IPS-15b (cell line): ENCODE measurements at regions not wholly inside any gene's neighbourhood (a gene's known extent, or its start where the extent isn't known, plus 50 kb on each side); places are given as distances from the start of the nearest gene placed in this dataset.

Experiments
- H3K27me3 ChIP-seq: one replicate; pipeline ENCODE4 v1.6.1; 2013; ENCODE audit warnings: low read length; ENCODE audit not compliant: control insufficient read depth, insufficient read depth
- H3K36me3 ChIP-seq: one replicate; pipeline ENCODE4 v1.6.1; 2013; ENCODE audit warnings: low read length; ENCODE audit not compliant: control insufficient read depth, insufficient read depth
- H3K4me1 ChIP-seq: one replicate; pipeline ENCODE4 v1.6.1; 2013; ENCODE audit warnings: mild to moderate bottlenecking, low read length; ENCODE audit not compliant: control insufficient read depth, insufficient read depth
- H3K4me3 ChIP-seq: one replicate; pipeline ENCODE4 v1.5.1; 2013; ENCODE audit warnings: low read depth, low read length
- H3K9ac ChIP-seq: one replicate; pipeline ENCODE4 v1.6.1; 2013; ENCODE audit warnings: low read depth, mild to moderate bottlenecking, low read length
- H3K9me3 ChIP-seq: one replicate; pipeline ENCODE4 v1.6.1; 2013; ENCODE audit warnings: mild to moderate bottlenecking, low read length; ENCODE audit not compliant: control insufficient read depth, insufficient read depth

DNA sequence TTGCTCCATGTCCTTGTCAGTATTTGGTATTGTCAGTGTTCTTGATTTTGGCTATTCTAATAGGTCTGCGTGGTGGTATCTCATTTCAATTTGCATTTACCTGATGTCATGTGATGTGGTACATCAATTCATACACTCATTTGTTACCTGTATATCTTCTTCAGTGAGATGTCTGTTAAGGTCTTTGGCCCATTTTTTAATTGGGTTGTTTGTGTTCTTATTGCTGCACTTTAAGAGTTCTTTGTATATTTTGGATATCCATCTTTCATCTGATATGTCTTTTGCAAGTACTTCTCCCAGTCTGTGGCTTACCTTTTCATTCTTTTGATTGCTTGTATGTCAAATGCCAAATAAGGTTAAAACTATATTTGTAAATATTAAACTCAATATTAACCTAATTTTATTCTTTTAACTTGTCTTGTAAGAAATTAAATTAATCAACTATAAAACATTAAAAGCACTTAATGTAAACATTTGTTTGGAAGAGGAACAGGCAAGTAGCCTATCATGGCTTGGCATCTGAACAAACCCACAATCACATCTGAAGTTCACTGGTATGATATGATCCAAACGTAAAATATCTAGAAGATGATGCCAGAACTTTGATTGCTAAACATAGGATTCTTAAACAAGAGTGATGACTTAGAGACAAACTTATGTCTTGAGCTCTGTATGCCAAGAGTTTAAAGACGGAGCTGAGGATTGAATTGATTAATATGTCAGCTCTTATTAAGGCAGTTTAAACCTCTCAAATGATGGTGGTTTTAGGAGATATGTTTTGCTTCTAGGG, 587.3 kb downstream of the ANXA1 start:
- no peaks in the 10 kb centered on the region for H3K4me1 ChIP-seq
- no peak overlapping the region for H3K9ac ChIP-seq
- no peaks in the 10 kb centered on the region for H3K27me3 ChIP-seq

GRCh38 chr9:73741316-73741715, 589.7 kb downstream of the ANXA1 start:
- no peaks in the 10 kb centered on the region for H3K4me1 ChIP-seq
- H3K9ac ChIP-seq: no peak overlapping the region
- H3K4me3 ChIP-seq: no peak overlapping the region
- H3K36me3 ChIP-seq: no peaks in the 10 kb centered on the region
- no peaks in the 10 kb centered on the region for H3K27me3 ChIP-seq
- no peaks in the 10 kb centered on the region for H3K9me3 ChIP-seq

More for the DNA sequence above, 587.3 kb downstream of the ANXA1 start:
- no peak overlapping the region for H3K4me3 ChIP-seq
- no peaks in the 10 kb centered on the region for H3K9me3 ChIP-seq
- no peaks in the 10 kb centered on the region for H3K36me3 ChIP-seq

- Histone ChIP-seq H3K9ac (no peak overlapping the region), H3K4me3 (no peak overlapping the region), H3K27me3 (no peaks in the 10 kb centered on the region), H3K9me3 (no peaks in the 10 kb centered on the region), H3K4me1 (no peaks in the 10 kb centered on the region), H3K36me3 (no peaks in the 10 kb centered on the region)
Measured at GRCh38 chr9:73742412-73742811, 590.7 kb downstream of the ANXA1 start.

GRCh38 chr9:73743826-73744225, 592.2 kb downstream of the ANXA1 start:
- H3K9ac ChIP-seq: no peak overlapping the region
- H3K27me3 ChIP-seq: no peaks in the 10 kb centered on the region
- H3K4me3 ChIP-seq: no peak overlapping the region
- no peaks in the 10 kb centered on the region for H3K9me3 ChIP-seq
- no peaks in the 10 kb centered on the region for H3K36me3 ChIP-seq
- no peaks in the 10 kb centered on the region for H3K4me1 ChIP-seq

DNA sequence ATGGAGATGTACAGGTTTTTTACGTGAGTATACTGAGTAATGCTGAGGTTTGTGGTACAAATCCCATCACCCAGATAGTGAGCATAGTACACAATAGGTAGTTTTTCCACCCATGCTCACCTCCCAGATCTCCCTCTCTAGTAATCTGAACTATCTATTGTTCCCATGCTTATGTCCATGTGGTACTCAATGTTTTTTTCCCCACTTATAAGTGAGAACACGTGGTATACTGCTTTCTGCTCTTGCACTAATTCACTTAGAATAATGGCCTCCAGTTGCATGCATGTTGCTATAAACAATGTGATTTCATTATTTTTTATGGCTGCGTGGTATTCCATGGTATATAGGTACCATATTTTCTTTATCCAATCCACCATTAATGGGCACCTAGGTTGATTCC, 593.9 kb downstream of the ANXA1 start:
- Histone ChIP-seq H3K4me1 (no peaks in the 10 kb centered on the region), H3K9ac (no peak overlapping the region), H3K9me3 (no peaks in the 10 kb centered on the region), H3K27me3 (no peaks in the 10 kb centered on the region), H3K4me3 (no peak overlapping the region), H3K36me3 (no peaks in the 10 kb centered on the region)

- no peaks in the 10 kb centered on the region for H3K9me3 ChIP-seq
- no peak overlapping the region for H3K4me3 ChIP-seq
- H3K27me3 ChIP-seq: no peaks in the 10 kb centered on the region
- H3K9ac ChIP-seq: no peak overlapping the region
- H3K36me3 ChIP-seq: no peaks in the 10 kb centered on the region
- no peaks in the 10 kb centered on the region for H3K4me1 ChIP-seq
Measured at GRCh38 chr9:73753171-73753570, 601.5 kb downstream of the ANXA1 start.

- H3K9ac ChIP-seq: no peak overlapping the region
- no peaks in the 10 kb centered on the region for H3K27me3 ChIP-seq
- no peaks in the 10 kb centered on the region for H3K9me3 ChIP-seq
- H3K36me3 ChIP-seq: no peaks in the 10 kb centered on the region
- no peak overlapping the region for H3K4me3 ChIP-seq
- H3K4me1 ChIP-seq: no peaks in the 10 kb centered on the region
Measured at GRCh38 chr9:73761905-73762304, 610.2 kb downstream of the ANXA1 start.

DNA sequence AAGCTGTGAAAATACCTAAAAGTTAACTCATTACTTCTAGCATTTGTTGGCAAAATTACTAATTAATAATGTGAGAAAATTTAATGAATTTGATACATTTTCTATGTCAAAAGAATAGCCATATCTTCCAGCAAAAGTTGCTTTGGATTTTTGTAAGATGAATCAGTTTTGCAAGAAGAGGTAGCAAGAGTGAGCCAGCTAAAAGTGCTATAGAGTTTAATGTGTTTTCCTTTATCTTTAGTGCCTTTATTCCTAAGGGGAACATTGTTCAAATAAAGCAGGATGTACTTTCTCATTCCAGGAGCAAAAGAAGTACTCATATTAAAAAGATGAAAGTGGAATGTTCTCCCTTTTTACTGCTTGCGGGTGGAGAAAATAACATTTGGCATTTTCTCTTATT, 622.2 kb downstream of the ANXA1 start:
- Histone ChIP-seq H3K36me3 (no peaks in the 10 kb centered on the region), H3K9me3 (no peaks in the 10 kb centered on the region), H3K27me3 (no peaks in the 10 kb centered on the region), H3K9ac (no peak overlapping the region), H3K4me3 (no peak overlapping the region), H3K4me1 (no peaks in the 10 kb centered on the region)

- no peaks in the 10 kb centered on the region for H3K27me3 ChIP-seq
- H3K4me1 ChIP-seq: no peaks in the 10 kb centered on the region
- no peak overlapping the region for H3K9ac ChIP-seq
- no peaks in the 10 kb centered on the region for H3K36me3 ChIP-seq
- no peaks in the 10 kb centered on the region for H3K9me3 ChIP-seq
- no peak overlapping the region for H3K4me3 ChIP-seq
Measured at GRCh38 chr9:73775757-73776156, 624.1 kb downstream of the ANXA1 start.

DNA sequence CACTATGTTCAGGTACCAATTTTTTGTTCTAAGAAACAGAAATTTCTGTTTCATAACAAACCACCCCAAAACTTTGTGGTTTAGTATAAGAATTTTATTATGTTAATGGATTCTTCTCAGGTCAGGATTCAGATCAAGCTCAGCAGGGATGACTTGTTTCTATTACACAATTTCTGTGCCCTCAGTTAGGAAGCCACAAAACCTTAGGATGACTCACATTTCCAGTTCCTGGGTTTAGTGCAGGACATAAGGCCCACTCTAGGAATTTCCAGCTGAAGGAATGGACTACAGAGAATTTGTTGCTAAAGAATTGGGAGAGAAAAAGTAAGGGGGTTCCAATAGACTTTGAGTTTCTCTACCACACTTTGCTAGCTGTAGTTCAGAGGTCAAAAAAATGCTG, 629.3 kb downstream of the ANXA1 start:
- no peaks in the 10 kb centered on the region for H3K4me1 ChIP-seq
- no peaks in the 10 kb centered on the region for H3K9me3 ChIP-seq
- no peaks in the 10 kb centered on the region for H3K27me3 ChIP-seq
- H3K36me3 ChIP-seq: no peaks in the 10 kb centered on the region
- H3K9ac ChIP-seq: no peak overlapping the region
- H3K4me3 ChIP-seq: no peak overlapping the region

GRCh38 chr9:73782166-73782565, 630.5 kb downstream of the ANXA1 start:
- Histone ChIP-seq H3K9ac (no peak overlapping the region), H3K4me1 (no peaks in the 10 kb centered on the region), H3K36me3 (no peaks in the 10 kb centered on the region), H3K4me3 (no peak overlapping the region), H3K27me3 (no peaks in the 10 kb centered on the region), H3K9me3 (no peaks in the 10 kb centered on the region)

DNA sequence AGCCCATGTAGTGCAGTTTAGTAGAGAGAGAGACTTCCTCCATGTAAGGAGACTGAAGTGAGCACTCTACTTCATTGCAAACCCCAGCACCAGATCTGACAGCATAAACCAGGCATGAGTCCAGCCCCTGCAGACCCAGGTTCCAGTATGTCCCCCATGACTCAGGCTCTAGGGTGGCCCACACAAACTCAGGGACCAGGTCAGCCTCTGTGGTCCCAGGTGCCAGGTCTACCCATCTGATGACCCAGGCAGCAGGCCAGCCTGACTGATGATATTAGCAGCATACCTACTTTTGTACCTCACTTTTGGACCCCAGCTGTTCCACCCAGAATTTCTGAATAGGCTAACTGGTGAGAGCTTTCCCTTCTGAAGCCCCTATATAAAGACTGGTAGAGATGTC, 647.8 kb downstream of the ANXA1 start:
- Histone ChIP-seq H3K9me3 (no peaks in the 10 kb centered on the region), H3K9ac (no peak overlapping the region), H3K4me3 (no peak overlapping the region), H3K36me3 (no peaks in the 10 kb centered on the region), H3K27me3 (no peaks in the 10 kb centered on the region), H3K4me1 (no peaks in the 10 kb centered on the region)
